Pulmonary artery endothelial cell (primary cell): ENCODE measurements at regions not wholly inside any gene's neighbourhood (a gene's known extent, or its start where the extent isn't known, plus 50 kb on each side); places are given as distances from the start of the nearest gene placed in this dataset.

Source experiments
- DNase-seq: peaks from one replicate; pipeline ENCODE4 v3.0.0-alpha.2; 2011; ENCODE audit warnings: low read depth, low spot score

GRCh38 chr3:69443457-69443920 is 57.6 kb upstream of the FRMD4B start:
- DNase-seq = no peak

- DNase-seq = no peak
Measured at GRCh38 chr3:69442771-69443311, 57.0 kb upstream of the FRMD4B start.

- no peak for DNase-seq
Measured at GRCh38 chr3:69441732-69442131, 55.8 kb upstream of the FRMD4B start.

- DNase-seq = no peak
Measured at GRCh38 chr3:69441040-69441439, 55.2 kb upstream of the FRMD4B start.

GRCh38 chr3:69439643-69440270 is 53.9 kb upstream of the FRMD4B start:
- no peak for DNase-seq

- DNase-seq = no peak
Measured at GRCh38 chr3:69438476-69438875, 52.6 kb upstream of the FRMD4B start.

GRCh38 chr3:69435274-69436265 is 49.7 kb upstream of the FRMD4B start:
- DNase-seq = no peak
